Stimulated activated CD4-positive, alpha-beta T cell treated with anti-CD3 and anti-CD28 coated beads, Interleukin-12 subunit alpha, Interleukin-12 subunit beta, amount 100 ng/mL, for 4 hours (primary cell): ENCODE measurements at regions not wholly inside any gene's neighbourhood (a gene's known extent, or its start where the extent isn't known, plus 50 kb on each side); places are given as distances from the start of the nearest gene placed in this dataset.

ENCODE experiments used
- DNase-seq: peaks from one replicate; pipeline ENCODE4 v3.0.0-alpha.2; 2020

GRCh38 chr15:88403351-88403791 is 63.8 kb downstream of the MRPL46 start:
- DNase-seq: no peak

- DNase-seq: no peak
These were observed 65.1 kb downstream of the MRPL46 start for GRCh38 chr15:88401996-88402656.

DNA sequence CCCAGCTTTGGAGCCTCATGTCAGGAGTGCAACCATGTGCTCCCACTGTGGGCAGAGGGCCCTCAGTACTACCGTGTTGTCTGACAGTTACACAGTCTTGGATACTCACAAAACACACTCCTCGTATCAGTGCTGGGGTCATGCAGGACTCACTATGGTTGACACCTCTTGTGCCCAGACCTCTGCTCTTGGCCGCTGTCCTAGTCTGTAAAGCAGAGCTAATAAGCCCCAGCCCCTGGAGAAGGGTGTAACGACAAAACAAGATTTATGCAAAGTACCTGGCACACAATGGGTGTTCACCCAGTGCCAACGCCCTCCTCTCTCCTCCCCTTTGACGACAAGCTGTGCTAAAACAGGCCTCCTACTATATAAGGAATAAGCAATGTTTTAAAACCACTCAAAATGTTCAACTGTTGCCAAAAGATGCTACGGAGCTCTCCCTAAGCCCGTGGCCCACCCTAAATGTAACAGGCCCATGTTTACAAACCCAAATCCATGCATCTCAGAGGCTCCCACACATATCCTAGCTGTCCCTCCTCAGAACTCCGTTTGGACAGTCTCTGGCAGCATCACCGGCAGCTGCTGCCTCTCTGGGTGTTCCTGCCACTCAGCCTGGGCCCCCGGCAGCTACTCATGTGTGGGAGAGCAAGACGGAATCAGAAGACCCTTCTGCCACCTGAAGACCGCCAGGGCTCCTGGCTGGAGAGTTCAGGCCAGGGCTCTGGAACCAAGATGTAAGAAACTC is 65.8 kb downstream of the MRPL46 start:
- no peak for DNase-seq

DNA sequence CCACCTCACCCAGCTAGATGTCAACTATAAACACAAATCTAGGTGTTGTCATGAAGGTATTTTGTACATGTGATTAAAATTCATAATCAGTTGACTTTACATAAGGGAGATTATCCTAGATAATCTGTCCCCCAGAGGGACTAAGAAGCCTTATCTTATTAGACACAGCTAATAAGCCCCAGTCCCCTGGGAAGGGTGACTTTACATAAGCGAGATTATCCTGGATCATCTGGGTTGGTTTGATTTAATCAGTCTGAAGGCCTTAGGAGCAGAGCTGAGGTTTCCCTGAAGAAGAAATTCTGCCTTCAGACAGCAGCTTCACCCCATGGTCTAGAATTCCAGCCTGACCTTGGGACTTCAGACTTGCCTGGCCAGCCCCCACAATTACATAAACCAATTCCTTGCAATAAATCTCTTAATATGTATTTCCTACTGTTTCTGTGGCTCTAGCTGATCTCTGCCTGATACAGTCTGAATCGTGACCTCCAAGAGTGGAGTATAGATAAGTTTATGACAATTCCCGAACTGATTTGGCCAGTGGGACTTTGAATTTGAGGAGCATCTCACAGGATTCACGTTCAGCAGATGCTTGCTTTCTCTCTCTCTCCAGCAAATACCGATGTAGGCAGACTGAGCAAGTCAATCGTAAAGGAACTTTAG is 66.5 kb downstream of the MRPL46 start:
- DNase-seq: no peak

- DNase-seq: no peak
These were observed 67.1 kb downstream of the MRPL46 start for GRCh38 chr15:88400084-88400483.

GRCh38 chr15:88399021-88399685 is 68.0 kb downstream of the MRPL46 start:
- no peak for DNase-seq

GRCh38 chr15:88398011-88398410 is 69.2 kb downstream of the MRPL46 start:
- DNase-seq: no peak

- no peak for DNase-seq
These were observed 69.7 kb downstream of the MRPL46 start for GRCh38 chr15:88397506-88397905.

DNA sequence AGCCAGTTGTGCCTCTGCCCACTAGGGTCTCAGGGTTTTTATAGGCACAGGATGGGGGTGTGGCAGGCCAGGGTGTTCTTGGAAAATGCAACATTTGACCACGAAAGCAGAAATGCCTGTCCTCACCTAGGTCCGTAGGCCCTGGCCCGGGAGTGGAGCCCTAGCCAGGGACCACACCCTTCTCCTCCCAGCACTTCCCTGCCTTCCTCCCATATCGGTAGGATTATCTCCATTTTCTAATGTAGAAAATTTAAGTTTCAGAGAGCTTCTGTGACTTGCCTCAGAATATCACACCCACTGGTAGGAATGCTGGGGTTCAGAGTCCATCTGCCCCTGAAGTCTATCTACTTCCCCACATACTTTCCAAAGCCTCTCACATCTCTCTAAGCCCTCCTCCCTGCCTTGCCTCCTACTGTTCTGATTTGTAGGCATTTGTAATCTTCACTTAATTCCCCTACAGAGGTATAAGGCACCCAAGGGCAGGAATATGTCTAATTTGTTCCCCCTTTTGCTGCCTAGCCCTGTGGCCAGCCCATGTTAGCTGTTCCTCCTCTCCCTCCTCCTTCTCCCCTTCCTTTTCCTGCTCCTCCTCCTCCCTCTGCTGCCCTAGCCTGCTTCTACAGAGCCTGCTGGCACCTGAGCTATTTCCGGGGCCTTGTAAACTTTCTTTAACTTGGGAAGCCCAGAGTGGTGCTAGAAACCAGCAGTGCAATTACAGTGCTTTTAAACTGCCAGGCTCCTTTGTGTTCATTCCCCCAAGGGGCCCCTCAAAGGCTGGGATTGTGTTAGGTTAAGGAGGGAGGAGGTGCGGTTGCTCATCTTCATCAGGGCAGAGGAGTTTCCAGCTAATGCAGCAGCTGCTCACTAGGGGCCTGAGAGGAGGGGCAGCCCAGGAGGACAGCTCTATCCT is 71.1 kb downstream of the MRPL46 start:
- no peak for DNase-seq

- no peak for DNase-seq
These were observed 71.9 kb downstream of the MRPL46 start for GRCh38 chr15:88395241-88395640.

GRCh38 chr15:88394553-88395145 is 72.5 kb downstream of the MRPL46 start:
- DNase-seq: no peak

- no peak for DNase-seq
These were observed 73.3 kb downstream of the MRPL46 start for GRCh38 chr15:88393719-88394519.

- DNase-seq: no peak
These were observed 75.5 kb downstream of the MRPL46 start for GRCh38 chr15:88391700-88392099.

- DNase-seq: no peak
These were observed 76.2 kb downstream of the MRPL46 start for GRCh38 chr15:88391006-88391405.

GRCh38 chr15:88390164-88390901 is 76.9 kb downstream of the MRPL46 start:
- DNase-seq: no peak

DNA sequence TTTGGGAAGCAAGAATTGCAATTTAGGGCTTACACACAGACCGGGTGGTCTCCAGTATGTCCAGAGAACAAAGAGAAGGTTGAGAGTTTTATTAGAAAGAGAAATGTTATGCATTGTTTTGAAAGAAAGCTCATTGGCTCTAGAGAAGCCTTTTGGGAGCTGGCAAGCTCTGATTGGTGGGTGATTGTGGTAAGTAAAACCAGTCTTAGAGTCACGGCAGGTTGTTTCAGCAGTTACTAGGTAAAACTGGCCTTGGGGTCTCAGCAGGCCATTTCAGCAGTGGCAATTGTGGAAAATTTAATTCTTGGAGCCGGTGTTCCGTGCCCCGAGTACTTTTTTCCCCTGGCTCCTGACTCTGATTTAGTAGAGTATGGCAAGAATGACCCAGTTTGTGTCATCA is 78.1 kb downstream of the MRPL46 start:
- no peak for DNase-seq

GRCh38 chr15:88388686-88389085 is 78.5 kb downstream of the MRPL46 start:
- no peak for DNase-seq

- no peak for DNase-seq
These were observed 82.0 kb downstream of the MRPL46 start for GRCh38 chr15:88385078-88385700.

DNA sequence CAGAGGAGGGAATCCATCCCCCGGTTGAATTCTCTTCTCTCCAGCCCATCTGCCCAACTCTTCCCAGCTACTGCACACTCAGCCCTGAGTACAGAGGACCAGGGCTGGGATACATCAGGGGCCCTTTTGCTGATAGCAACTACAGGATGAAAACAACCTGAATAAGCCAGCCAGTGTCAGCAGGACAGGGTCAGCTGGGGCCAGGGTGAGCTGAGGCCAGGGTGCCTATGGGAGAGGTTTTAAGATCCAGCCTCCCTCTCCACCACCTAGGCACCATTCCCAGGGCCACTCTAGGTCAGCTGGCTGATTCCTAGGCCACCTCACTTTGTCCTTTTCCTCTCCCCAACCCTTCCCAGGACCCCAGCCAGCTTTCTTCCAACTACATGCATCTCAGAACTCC is 83.8 kb downstream of the MRPL46 start:
- no peak for DNase-seq

DNA sequence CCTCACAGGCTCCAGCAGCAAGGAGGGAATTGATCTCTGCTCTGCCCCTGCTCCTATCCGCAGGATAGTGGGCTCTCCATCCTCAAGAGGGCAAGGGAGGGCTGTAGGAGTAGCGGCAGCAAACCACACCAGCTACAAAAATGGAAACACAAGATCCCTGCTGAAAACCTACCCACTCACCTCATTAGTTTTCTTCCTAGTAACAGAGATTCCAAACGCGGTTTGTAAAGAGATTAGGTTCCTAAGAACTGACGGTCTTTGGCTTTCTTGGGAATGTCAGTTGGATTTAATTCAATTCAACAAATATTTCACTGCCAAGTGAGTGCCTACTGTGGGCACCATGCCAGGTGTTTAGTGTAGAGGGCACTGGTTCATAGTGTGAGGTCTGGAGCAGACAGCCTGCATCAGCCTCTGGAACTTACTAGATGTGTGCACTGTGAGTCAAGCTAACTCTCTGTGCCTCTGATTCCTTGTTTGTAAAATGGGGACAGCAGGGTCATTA is 84.7 kb downstream of the MRPL46 start:
- no peak for DNase-seq
